Ovary (tissue), 7 donors: ENCODE measurements at regions not wholly inside any gene's neighbourhood (a gene's known extent, or its start where the extent isn't known, plus 50 kb on each side); places are given as distances from the start of the nearest gene placed in this dataset.

Experiments used
- DNase-seq, 5 donors: peaks; one replicate each; pipeline ENCODE4 v3.0.0-alpha.2; 2019 to 2020
- H3K27ac ChIP-seq, 2 donors: fragments of 200-600 bp; one replicate each; pipeline versions ENCODE4 v1.5.1 to v1.8.0; 2019 to 2022
- H3K27me3 ChIP-seq: fragments of 200-600 bp; one replicate; pipeline ENCODE4 v1.8.0; 2022
- H3K36me3 ChIP-seq: fragments of 200-600 bp; sonication (generic); one replicate; pipeline ENCODE4 v1.5.1; 2019
- H3K4me1 ChIP-seq: one replicate; pipeline ENCODE4 v1.8.1; 2013; ENCODE audit warnings: mild to moderate bottlenecking, moderate library complexity; ENCODE audit not compliant: insufficient read depth
- H3K4me3 ChIP-seq: fragments of 200-600 bp; sonication (generic); one replicate; pipeline ENCODE4 v1.5.1; 2017
- H3K9me3 ChIP-seq, 2 donors: fragments of 200-600 bp in 1 of 2; sonication (generic) in 1 of 2; one replicate each; pipeline versions ENCODE4 v1.5.1 to v1.8.1; 2013 to 2019; ENCODE audit warnings: mild to moderate bottlenecking in 1 of 2, moderate library complexity in 1 of 2
- CTCF ChIP-seq, 3 donors: fragments of 450-650 bp in 2 of 3; fragments of 200-600 bp in 1 of 3; IDR thresholded peaks; one replicate each; pipeline versions ENCODE4 v1.5.1 to v1.8.0; 2016 to 2022; ENCODE audit warnings: antibody characterized with exemption in 3 of 3, mild to moderate bottlenecking in 1 of 3
- EP300 ChIP-seq: sonication (generic); formaldehyde crosslinking; IDR thresholded peaks from one replicate; pipeline ENCODE4 v1.6.1; 2017; ENCODE audit warnings: antibody characterized with exemption
- POLR2A ChIP-seq: fragments of 450-650 bp; IDR thresholded peaks from one replicate; pipeline ENCODE4 v1.6.1; 2017; ENCODE audit warnings: antibody characterized with exemption, mild to moderate bottlenecking, moderate library complexity
- WGBS, 3 donors: extraction: QIAGEN DNeasy Blood & Tissue Kit in 1 of 3; methylation state at CpG; one replicate each; pipeline versions ENCODE4 v1.1.5 to v1.1.7; 2013 to 2017; 5-methylcytosine and 5-hydroxymethylcytosine counted together
- intact Hi-C, 4 donors: fragments of 100-400 bp; cut with DNase I; formaldehyde crosslinking; loops; one replicate each; pipeline versions ENCODE4 v1.11.0 to v1.15.1; 2022 to 2023
- donor health status: DM: no; HTN: no; CAD: no; lungs with moderate emphysema.
- donor health status: DM: no; HTN: no; CAD: no.
- donor health status: Bipolar disorder and iron deficiency.
- donor health status: DM: no; HTN: no; CAD: no.
- donor health status: DM: yes; HTN: yes; CAD: no.

GRCh38 chr3:117955196-117955595, 1079.5 kb downstream of the IGSF11 start:
- H3K27me3 ChIP-seq, result no peaks in the 10 kb centered on the region
- H3K4me1 ChIP-seq, result no peaks in the 10 kb centered on the region
- H3K9me3 ChIP-seq, result no peaks in the 10 kb centered on the region
- DNase-seq, result no peak
- H3K4me3 ChIP-seq, result no peak overlapping the region
- TF ChIP-seq POLR2A (no peak), CTCF (IDR thresholded peaks at IDR 0.05) (no peak), EP300 (no peak)
- no peaks in the 10 kb centered on the region for H3K36me3 ChIP-seq
- H3K27ac ChIP-seq, result no peak overlapping the region
- intact Hi-C loops, result no loop called here

- 80 to 91% (median 81%) methylated on average over 2 of the region's 2 CpGs for WGBS, 3 donors
- intact Hi-C loops, result no loop called here
- Histone ChIP-seq H3K27ac (no peak overlapping the region), H3K9me3 (no peaks in the 10 kb centered on the region), H3K27me3 (no peaks in the 10 kb centered on the region), H3K36me3 (no peaks in the 10 kb centered on the region), H3K4me1 (no peaks in the 10 kb centered on the region), H3K4me3 (no peak overlapping the region)
- no peak for TF ChIP-seq CTCF (IDR thresholded peaks at IDR 0.05)
- TF ChIP-seq POLR2A, result no peak
- no peak for TF ChIP-seq EP300
- DNase-seq, result no peak
These were observed 1076.6 kb downstream of the IGSF11 start for GRCh38 chr3:117958027-117958426.

GRCh38 chr3:117962750-117963149, 1071.9 kb downstream of the IGSF11 start:
- Histone ChIP-seq H3K4me1 (no peaks in the 10 kb centered on the region), H3K9me3 (no peaks in the 10 kb centered on the region), H3K27me3 (no peaks in the 10 kb centered on the region), H3K27ac (no peak overlapping the region), H3K36me3 (no peaks in the 10 kb centered on the region), H3K4me3 (no peak overlapping the region)
- 27 to 47% (median 30%) methylated on average over 2 of the region's 2 CpGs for WGBS, 3 donors
- TF ChIP-seq CTCF (IDR thresholded peaks at IDR 0.05) (no peak), POLR2A (no peak), EP300 (no peak)
- no peak for DNase-seq
- intact Hi-C loops, result no loop called here

DNA sequence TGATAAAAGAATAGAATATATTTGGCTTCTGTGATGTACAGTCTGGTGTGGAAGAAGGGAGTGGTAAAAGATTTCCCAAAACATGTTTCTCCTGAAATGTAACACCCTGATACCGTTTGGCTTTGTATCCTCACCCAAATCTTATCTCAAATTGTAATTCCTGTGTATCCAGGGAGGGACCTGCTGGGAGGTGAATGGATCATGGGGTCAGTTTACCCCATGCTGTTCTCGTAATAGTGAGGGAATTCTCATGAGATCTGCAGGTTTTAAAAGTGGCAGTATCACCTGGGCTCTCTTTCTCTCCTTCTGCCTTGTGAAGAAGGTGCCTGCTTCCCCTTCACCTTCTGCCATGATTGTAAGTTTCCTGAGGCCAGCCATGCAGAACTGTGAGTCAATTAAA, 1070.8 kb downstream of the IGSF11 start:
- WGBS, 3 donors, result 27 to 45% (median 36%) methylated on average over 2 of the region's 2 CpGs
- H3K27me3 ChIP-seq, result no peaks in the 10 kb centered on the region
- TF ChIP-seq POLR2A, result no peak
- TF ChIP-seq CTCF (IDR thresholded peaks at IDR 0.05), result no peak
- TF ChIP-seq EP300, result no peak
- H3K9me3 ChIP-seq, result no peaks in the 10 kb centered on the region
- DNase-seq, result no peak
- no peak overlapping the region for H3K4me3 ChIP-seq
- H3K36me3 ChIP-seq, result no peaks in the 10 kb centered on the region
- no peaks in the 10 kb centered on the region for H3K4me1 ChIP-seq
- no peak overlapping the region for H3K27ac ChIP-seq
- intact Hi-C loops, result no loop called here

- Histone ChIP-seq H3K9me3 (no peaks in the 10 kb centered on the region), H3K36me3 (no peaks in the 10 kb centered on the region), H3K27me3 (no peaks in the 10 kb centered on the region), H3K4me1 (no peaks in the 10 kb centered on the region), H3K27ac (no peak overlapping the region), H3K4me3 (no peak overlapping the region)
- DNase-seq, result no peak
- 85 to 94% (median 89%) methylated on average over 4 of the region's 4 CpGs for WGBS, 3 donors
- intact Hi-C loops, result no loop called here
- TF ChIP-seq POLR2A (no peak), EP300 (no peak), CTCF (IDR thresholded peaks at IDR 0.05) (no peak)
These were observed 1069.8 kb downstream of the IGSF11 start for GRCh38 chr3:117964814-117965213.
